Adrenal gland (tissue), 9 donors: ENCODE measurements at regions not wholly inside any gene's neighbourhood (a gene's known extent, or its start where the extent isn't known, plus 50 kb on each side); places are given as distances from the start of the nearest gene placed in this dataset.

Source experiments
- DNase-seq, 7 donors: peaks; one replicate each; pipeline ENCODE4 v3.0.0-alpha.2; 2019 to 2020
- H3K27ac ChIP-seq, 5 donors: fragments of 200-600 bp; sonication (generic) in 4 of 5; 1 replicate in 3 of 5; 2 replicates in 2 of 5; pipeline versions ENCODE4 v1.5.1 to v1.8.0; 2016 to 2020; ENCODE audit warnings: mild to moderate bottlenecking in 1 of 5
- H3K27me3 ChIP-seq: fragments of 200-600 bp; 2 replicates; pipeline ENCODE4 v1.8.0; 2021
- H3K36me3 ChIP-seq, 2 donors: fragments of 200-600 bp; replicated peaks in 1 of 2; 1 replicate in 1 of 2; 2 replicates in 1 of 2; pipeline versions ENCODE4 v1.5.1 to v1.8.0; 2018 to 2022
- H3K4me1 ChIP-seq, 2 donors: fragments of 200-600 bp; replicated peaks in 1 of 2; 1 replicate in 1 of 2; 2 replicates in 1 of 2; pipeline versions ENCODE4 v1.5.1 to v1.8.0; 2018 to 2021
- H3K4me3 ChIP-seq, 4 donors: fragments of 200-600 bp; sonication (generic) in 3 of 4; one replicate each; pipeline ENCODE4 v1.5.1; 2016 to 2018
- H3K9me3 ChIP-seq, 3 donors: fragments of 200-600 bp; sonication (generic) in 1 of 3; replicated peaks in 1 of 3; 1 replicate in 2 of 3; 2 replicates in 1 of 3; pipeline versions ENCODE4 v1.5.1 to v1.8.0; 2016 to 2021
- CTCF ChIP-seq, 6 experiments: fragments of 450-650 bp in 4 of 6; fragments of 200-600 bp in 2 of 6; sonication (generic) in 1 of 6; IDR thresholded peaks; 1 replicate in 5 of 6; 2 replicates in 1 of 6; pipeline versions ENCODE4 v1.5.1 to v1.8.0; 2016 to 2021; ENCODE audit warnings: antibody characterized with exemption in 6 of 6, mild to moderate bottlenecking in 2 of 6, moderate library complexity in 1 of 6
- POLR2A ChIP-seq, 2 donors: fragments of 450-650 bp; IDR thresholded peaks; one replicate each; pipeline ENCODE4 v1.6.1; 2017; ENCODE audit warnings: antibody characterized with exemption in 2 of 2, mild to moderate bottlenecking in 2 of 2, moderate library complexity in 1 of 2
- WGBS, 4 donors: extraction: QIAGEN DNeasy Blood & Tissue Kit in 2 of 4; methylation state at CpG; one replicate each; pipeline versions ENCODE4 v1.1.5 to v1.1.7; 2013 to 2017; 5-methylcytosine and 5-hydroxymethylcytosine counted together
- intact Hi-C, 2 donors: fragments of 100-400 bp; cut with DNase I; formaldehyde crosslinking; loops; one replicate each; pipeline versions ENCODE4 v1.14.1 to v1.15.0; 2022 to 2023
- donor health status: healthy with polysubstance abuse.
- donor health status: Bipolar disorder and iron deficiency.
- donor health status: DM: yes; HTN: yes; CAD: no.
- donor health status: DM: no; HTN: no; CAD: no.
- donor health status: DM: no; HTN: no; CAD: no.

DNA sequence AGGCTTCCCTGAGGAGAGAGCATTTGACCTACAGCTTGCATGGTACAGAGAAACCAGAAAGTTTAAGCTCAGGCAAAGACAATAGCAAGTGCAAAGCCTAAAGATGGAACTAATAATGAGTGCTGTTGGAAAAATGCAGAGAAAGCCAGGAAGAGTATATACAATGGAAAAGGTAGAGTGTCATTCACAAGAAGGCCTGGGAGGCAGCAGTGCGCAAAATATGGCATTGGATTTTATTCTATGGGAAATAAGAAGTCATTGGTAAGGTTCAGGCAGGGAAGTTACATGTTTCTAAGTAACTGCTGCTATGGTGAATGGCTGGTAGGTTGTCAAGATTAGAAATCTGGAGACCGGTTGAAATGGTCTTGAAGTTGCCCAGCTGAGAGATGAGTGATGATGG, 2167.3 kb upstream of the CELF4 start:
- intact Hi-C loops: no loop called here
- no peak overlapping the region for H3K27ac ChIP-seq
- 93 to 98% (median 95%) methylated on average over 2 of the region's 2 CpGs for WGBS, 4 donors
- no peaks in the 10 kb centered on the region for H3K27me3 ChIP-seq
- TF ChIP-seq POLR2A (IDR thresholded peaks at IDR 0.05) (no peak), CTCF (IDR thresholded peaks at IDR 0.05) (no peak)
- H3K36me3 ChIP-seq: no peaks in the 10 kb centered on the region
- H3K4me3 ChIP-seq: no peak overlapping the region
- no peaks in the 10 kb centered on the region for H3K4me1 ChIP-seq
- H3K9me3 ChIP-seq: no peaks in the 10 kb centered on the region
- DNase-seq: no peak

DNA sequence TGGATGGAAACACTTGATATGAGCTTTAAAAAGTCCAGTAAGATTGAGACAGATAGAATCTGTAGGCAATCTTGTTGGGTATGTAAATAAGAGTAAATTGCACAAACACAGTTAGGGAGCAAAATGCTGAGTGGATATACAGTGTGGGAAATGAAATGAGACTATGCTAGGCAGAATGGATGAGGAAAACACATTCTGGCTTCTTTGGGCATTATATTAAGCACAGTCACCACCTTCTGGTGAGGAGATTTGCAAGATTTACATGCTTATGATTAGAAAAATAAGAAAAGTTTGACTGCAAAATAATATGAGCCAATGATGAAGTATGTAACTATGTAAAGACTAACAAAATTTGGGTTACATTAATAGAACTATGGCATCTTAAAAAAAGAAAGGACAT, 2165.0 kb upstream of the CELF4 start:
- H3K4me1 ChIP-seq: no peaks in the 10 kb centered on the region
- DNase-seq: no peak
- H3K9me3 ChIP-seq: no peaks in the 10 kb centered on the region
- intact Hi-C loops: no loop called here
- H3K27ac ChIP-seq: no peak overlapping the region
- no peaks in the 10 kb centered on the region for H3K27me3 ChIP-seq
- no peak overlapping the region for H3K4me3 ChIP-seq
- no peaks in the 10 kb centered on the region for H3K36me3 ChIP-seq
- TF ChIP-seq POLR2A (IDR thresholded peaks at IDR 0.05): no peak
- TF ChIP-seq CTCF (IDR thresholded peaks at IDR 0.05): no peak

GRCh38 chr18:39724652-39725051, 2159.1 kb upstream of the CELF4 start:
- Histone ChIP-seq H3K36me3 (no peaks in the 10 kb centered on the region), H3K9me3 (no peaks in the 10 kb centered on the region), H3K27ac (no peak overlapping the region), H3K4me1 (no peaks in the 10 kb centered on the region), H3K4me3 (no peak overlapping the region), H3K27me3 (no peaks in the 10 kb centered on the region)
- no peak for DNase-seq
- intact Hi-C loops: no loop called here
- TF ChIP-seq POLR2A (IDR thresholded peaks at IDR 0.05) (no peak), CTCF (IDR thresholded peaks at IDR 0.05) (no peak)

- TF ChIP-seq CTCF (IDR thresholded peaks at IDR 0.05) (no peak), POLR2A (IDR thresholded peaks at IDR 0.05) (no peak)
- DNase-seq: no peak
- Histone ChIP-seq H3K27ac (no peak overlapping the region), H3K4me3 (no peak overlapping the region), H3K27me3 (no peaks in the 10 kb centered on the region), H3K36me3 (no peaks in the 10 kb centered on the region), H3K9me3 (peaks cover 0 to 5% (median 0%) of the 10 kb centered on the region in 3 donors), H3K4me1 (no peaks in the 10 kb centered on the region)
- intact Hi-C loops: no loop called here
- WGBS, 4 donors: 69 to 78% (median 71%) methylated on average over 1 of the region's 1 CpG
Measured at GRCh38 chr18:39721712-39722111, 2156.1 kb upstream of the CELF4 start.
